Activated CD8-positive, alpha-beta T cell treated with anti-CD3 and anti-CD28 coated beads for 36 hours (primary cell): ENCODE measurements at regions not wholly inside any gene's neighbourhood (a gene's known extent, or its start where the extent isn't known, plus 50 kb on each side); places are given as distances from the start of the nearest gene placed in this dataset.

Source experiments
- ATAC-seq: fragments of 200-7000 bp; cut with Tn5 transposase; one replicate; pipeline ENCODE4 v1.10.0; 2021; ENCODE audit warnings: mild to moderate bottlenecking, moderate library complexity
- CTCF ChIA-PET: fragments of 350-600 bp; sonication (Branson Sonifier 250); formaldehyde crosslinking; loops from one replicate; lab custom pipeline; 2021; ENCODE audit warnings: antibody characterized with exemption; lab: Charles Lee
- POLR2A ChIA-PET: fragments of 350-600 bp; sonication (Branson Sonifier 250); formaldehyde crosslinking; loops from one replicate; lab custom pipeline; 2021; ENCODE audit warnings: antibody characterized with exemption; lab: Charles Lee
- DNase-seq: peaks from one replicate; pipeline ENCODE4 v3.0.0-alpha.2; 2020
- H3K27ac Mint-ChIP-seq: one replicate; pipeline ENCODE4 v1.8.0; 2021; ENCODE audit warnings: mild to moderate bottlenecking, mixed read lengths
- H3K27me3 Mint-ChIP-seq: one replicate; pipeline ENCODE4 v1.8.0; 2021; ENCODE audit warnings: mixed read lengths
- H3K36me3 Mint-ChIP-seq: one replicate; pipeline ENCODE4 v1.8.0; 2021; ENCODE audit warnings: low read depth, mixed read lengths
- H3K4me1 Mint-ChIP-seq: one replicate; pipeline ENCODE4 v1.8.0; 2021; ENCODE audit warnings: low read depth, mixed read lengths
- H3K4me3 Mint-ChIP-seq: one replicate; pipeline ENCODE4 v1.8.0; 2021; ENCODE audit warnings: mild to moderate bottlenecking, moderate library complexity, mixed read lengths
- H3K9me3 Mint-ChIP-seq: one replicate; pipeline ENCODE4 v1.8.0; 2021; ENCODE audit warnings: mixed read lengths
- CTCF ChIP-seq: fragments of 200-600 bp; IDR thresholded peaks from one replicate; pipeline ENCODE4 v1.8.0; 2022; ENCODE audit warnings: antibody characterized with exemption, mild to moderate bottlenecking
- intact Hi-C: fragments of 100-400 bp; cut with micrococcal nuclease; formaldehyde crosslinking; loops from one replicate; pipeline ENCODE4 v1.10.0; 2022

DNA sequence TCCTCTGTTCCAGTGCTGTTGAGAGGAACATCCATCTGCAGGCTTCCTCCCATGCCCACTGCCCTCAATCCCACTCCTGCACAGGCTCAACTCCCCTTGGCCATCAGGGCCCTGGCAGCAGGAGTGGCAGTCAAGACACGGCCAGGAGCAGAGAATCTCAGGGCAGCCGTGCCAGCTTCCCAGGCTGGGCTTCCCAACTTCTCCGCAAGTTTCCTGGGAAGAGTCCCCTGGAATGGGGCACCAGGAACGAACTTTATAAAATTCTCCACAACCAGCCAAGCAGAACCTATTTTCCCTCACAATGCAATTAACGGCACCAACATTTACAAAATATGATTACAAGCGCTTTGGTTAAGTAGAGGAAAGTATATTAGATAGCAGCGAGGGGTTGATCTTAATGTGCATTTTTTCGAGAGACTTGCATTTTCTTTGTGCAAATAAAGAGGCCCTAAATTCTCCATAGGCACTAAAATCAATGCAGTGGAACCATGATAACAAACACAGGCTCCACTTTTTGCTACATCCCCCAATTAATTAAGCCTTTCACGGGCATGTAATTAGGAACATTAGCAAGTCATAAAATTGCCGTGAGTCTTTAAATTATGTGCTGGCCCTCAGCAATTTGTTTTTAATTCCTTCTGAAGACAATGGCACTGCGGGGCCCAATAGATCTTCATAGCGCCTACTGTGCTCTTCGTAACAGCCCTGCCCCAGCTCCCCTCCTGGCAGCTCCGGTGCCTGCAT lies 99.9 kb upstream of the LHX1 start:
- ChIA-PET POLR2A (no interaction called here), CTCF (no interaction called here)
- ATAC-seq (no peak), DNase-seq (no peak)
- no peaks in the 10 kb centered on the region for H3K4me1 Mint-ChIP-seq
- peaks cover 11% of the 10 kb centered on the region for H3K27me3 Mint-ChIP-seq
- TF ChIP-seq CTCF: no peak
- no peaks in the 10 kb centered on the region for H3K36me3 Mint-ChIP-seq
- no peak overlapping the region for H3K4me3 Mint-ChIP-seq
- no peak overlapping the region for H3K27ac Mint-ChIP-seq
- intact Hi-C loops: no loop called here
- peaks cover 3% of the 10 kb centered on the region for H3K9me3 Mint-ChIP-seq

DNA sequence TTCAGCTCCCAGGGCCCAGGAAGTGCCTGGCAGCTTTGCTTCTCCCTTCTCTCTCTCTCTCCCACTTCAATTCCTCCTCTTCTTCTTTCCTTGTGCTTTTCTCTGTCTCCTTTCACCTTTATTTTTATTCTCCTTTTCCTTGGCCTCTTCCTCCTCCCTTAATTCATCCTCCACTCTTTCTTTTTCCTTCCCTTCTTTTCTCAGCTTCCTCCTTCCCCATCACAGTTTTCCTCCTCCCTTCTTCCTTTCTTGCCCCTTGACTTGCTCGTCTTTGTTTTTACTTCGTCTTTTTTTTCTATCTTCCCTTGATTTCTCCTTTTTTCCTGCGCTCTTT lies 99.4 kb upstream of the LHX1 start:
- TF ChIP-seq CTCF: no peak
- peaks cover 12% of the 10 kb centered on the region for H3K27me3 Mint-ChIP-seq
- DNase-seq: no peak
- H3K27ac Mint-ChIP-seq: no peak overlapping the region
- POLR2A ChIA-PET: no interaction called here
- no peaks in the 10 kb centered on the region for H3K4me1 Mint-ChIP-seq
- ATAC-seq: no peak
- intact Hi-C loops: no loop called here
- CTCF ChIA-PET: no interaction called here
- H3K9me3 Mint-ChIP-seq: peaks cover 3% of the 10 kb centered on the region
- H3K4me3 Mint-ChIP-seq: no peak overlapping the region
- H3K36me3 Mint-ChIP-seq: no peaks in the 10 kb centered on the region

DNA sequence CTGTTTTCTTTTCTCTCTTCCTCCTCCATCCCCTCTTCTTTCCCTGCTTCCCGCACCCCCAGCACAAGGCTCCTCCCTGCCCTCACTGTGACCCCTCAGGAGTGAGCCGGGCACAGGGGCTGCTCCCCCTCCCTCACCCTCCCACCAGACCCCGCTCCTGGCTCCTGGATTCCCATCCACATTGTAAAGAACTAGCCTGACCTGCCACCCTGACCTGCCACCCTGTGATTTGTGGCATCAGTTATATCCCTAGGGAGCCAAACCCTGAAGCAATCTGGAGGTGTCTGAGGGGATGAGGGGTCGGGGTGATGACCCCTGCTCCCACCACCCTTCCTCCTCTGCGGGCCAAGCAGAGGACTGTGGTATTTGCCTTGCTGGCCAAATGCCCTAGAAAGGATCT lies 98.0 kb upstream of the LHX1 start:
- Mint-ChIP-seq H3K36me3 (no peaks in the 10 kb centered on the region), H3K4me3 (no peak overlapping the region), H3K27me3 (peaks cover 18% of the 10 kb centered on the region), H3K27ac (no peak overlapping the region), H3K9me3 (peaks cover 3% of the 10 kb centered on the region), H3K4me1 (peaks cover 3% of the 10 kb centered on the region)
- POLR2A ChIA-PET: no interaction called here
- DNase-seq (no peak), ATAC-seq (no peak)
- TF ChIP-seq CTCF: no peak
- intact Hi-C loops: no loop called here
- CTCF ChIA-PET: no interaction called here

DNA sequence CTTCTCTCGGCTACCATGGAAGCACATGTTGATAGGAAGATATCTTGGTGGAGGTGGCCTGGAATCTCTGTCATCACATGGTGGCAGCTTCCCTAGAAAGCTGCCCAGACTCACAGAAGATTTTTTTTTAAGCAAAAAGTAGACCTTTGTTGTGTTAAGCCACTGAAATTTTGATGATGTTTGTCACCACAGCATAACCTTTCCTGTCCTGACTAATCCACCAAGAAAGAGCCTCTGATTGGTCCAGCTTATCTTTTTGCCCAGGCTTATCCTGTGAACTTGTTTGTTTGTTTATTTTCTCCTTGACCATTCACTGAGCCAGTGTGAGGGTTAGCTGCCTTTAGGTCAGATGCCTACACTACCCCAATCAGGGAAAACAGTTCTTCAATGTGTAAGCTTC lies 96.5 kb upstream of the LHX1 start:
- intact Hi-C loops: no loop called here
- no peak overlapping the region for H3K4me3 Mint-ChIP-seq
- H3K27ac Mint-ChIP-seq: no peak overlapping the region
- peaks cover 22% of the 10 kb centered on the region for H3K27me3 Mint-ChIP-seq
- TF ChIP-seq CTCF: no peak
- H3K4me1 Mint-ChIP-seq: peaks cover 8% of the 10 kb centered on the region
- CTCF ChIA-PET: no interaction called here
- H3K9me3 Mint-ChIP-seq: peaks cover 3% of the 10 kb centered on the region
- H3K36me3 Mint-ChIP-seq: no peaks in the 10 kb centered on the region
- DNase-seq: no peak
- no peak for ATAC-seq
- POLR2A ChIA-PET: no interaction called here

- peaks cover 3% of the 10 kb centered on the region for H3K9me3 Mint-ChIP-seq
- peaks cover 8% of the 10 kb centered on the region for H3K4me1 Mint-ChIP-seq
- H3K36me3 Mint-ChIP-seq: no peaks in the 10 kb centered on the region
- H3K27ac Mint-ChIP-seq: no peak overlapping the region
- no peak overlapping the region for H3K4me3 Mint-ChIP-seq
- ChIA-PET CTCF (no interaction called here), POLR2A (no interaction called here)
- peaks cover 22% of the 10 kb centered on the region for H3K27me3 Mint-ChIP-seq
- intact Hi-C loops: no loop called here
- ATAC-seq: no peak
- no peak for DNase-seq
- TF ChIP-seq CTCF: no peak
Measured at GRCh38 chr17:36842231-36842819, 95.0 kb upstream of the LHX1 start.
